Activated gamma-delta T cell (primary cell): ENCODE measurements at regions not wholly inside any gene's neighbourhood (a gene's known extent, or its start where the extent isn't known, plus 50 kb on each side); places are given as distances from the start of the nearest gene placed in this dataset.
"Not testable (repeated sequence)": the region's sequence is repeated elsewhere in the genome, so short reads cannot be mapped to it uniquely, and the experiment has no call there.

Experiments used
- DNase-seq: peaks from one replicate; lab custom pipeline; 2025; lab: John Stamatoyannopoulos, UW

GRCh38 chr2:239866350-239866749 lies 158.8 kb downstream of the NDUFA10 start:
- DNase-seq: no peak

GRCh38 chr2:239865856-239866255 lies 159.3 kb downstream of the NDUFA10 start:
- DNase-seq: not testable (repeated sequence)

GRCh38 chr2:239865059-239865639 lies 160.0 kb downstream of the NDUFA10 start:
- no peak for DNase-seq

- DNase-seq: no peak
These were observed 160.7 kb downstream of the NDUFA10 start for GRCh38 chr2:239864247-239865058.

- no peak for DNase-seq
These were observed 162.5 kb downstream of the NDUFA10 start for GRCh38 chr2:239862613-239863012.

GRCh38 chr2:239858179-239858578 lies 167.0 kb downstream of the NDUFA10 start:
- DNase-seq: no peak

GRCh38 chr2:239857591-239857990 lies 167.6 kb downstream of the NDUFA10 start:
- DNase-seq: no peak

- no peak for DNase-seq
These were observed 168.4 kb downstream of the NDUFA10 start for GRCh38 chr2:239856620-239857285.

GRCh38 chr2:239855863-239856587 lies 169.1 kb downstream of the NDUFA10 start:
- DNase-seq: no peak

GRCh38 chr2:239854596-239854995 lies 170.5 kb downstream of the NDUFA10 start:
- no peak for DNase-seq

GRCh38 chr2:239853706-239854327 lies 171.3 kb downstream of the NDUFA10 start:
- no peak for DNase-seq

- no peak for DNase-seq
These were observed 172.0 kb downstream of the NDUFA10 start for GRCh38 chr2:239853121-239853520.

- DNase-seq: no peak
These were observed 172.9 kb downstream of the NDUFA10 start for GRCh38 chr2:239852272-239852671.

- no peak for DNase-seq
These were observed 178.1 kb downstream of the NDUFA10 start for GRCh38 chr2:239846789-239847676.

GRCh38 chr2:239845968-239846367 lies 179.2 kb downstream of the NDUFA10 start:
- no peak for DNase-seq

GRCh38 chr2:239839306-239839705 lies 185.8 kb downstream of the NDUFA10 start:
- no peak for DNase-seq

GRCh38 chr2:239836021-239836765 lies 188.9 kb downstream of the NDUFA10 start:
- no peak for DNase-seq

- DNase-seq: no peak
These were observed 190.1 kb downstream of the NDUFA10 start for GRCh38 chr2:239835056-239835455.

GRCh38 chr2:239834143-239834542 lies 191.0 kb downstream of the NDUFA10 start:
- DNase-seq: no peak
